K562 (cell line): ENCODE measurements at regions not wholly inside any gene's neighbourhood (a gene's known extent, or its start where the extent isn't known, plus 50 kb on each side); places are given as distances from the start of the nearest gene placed in this dataset.

Source experiments
- AFF1 ChIP-seq, 2 experiments: fragments of 450-650 bp; IDR thresholded peaks; 2 replicates each; pipeline ENCODE4 v1.6.1; 2018; ENCODE audit warnings: mild to moderate bottlenecking in 2 of 2, low read depth in 1 of 2; ENCODE audit not compliant: partially characterized antibody in 2 of 2
- TF ChIP-seq, protein P1 (sequence below): fragments of 450-650 bp; IDR thresholded peaks from 2 replicates; pipeline ENCODE4 v1.6.1; 2016; ENCODE audit warnings: mild to moderate bottlenecking, moderate library complexity
- TF ChIP-seq, protein P2 (sequence below): fragments of 250-450 bp; sonication (Bioruptor Pico); IDR thresholded peaks from 2 replicates; pipeline ENCODE4 v1.9.0; 2021; ENCODE audit warnings: mild to moderate bottlenecking, inconsistent platforms

DNA sequence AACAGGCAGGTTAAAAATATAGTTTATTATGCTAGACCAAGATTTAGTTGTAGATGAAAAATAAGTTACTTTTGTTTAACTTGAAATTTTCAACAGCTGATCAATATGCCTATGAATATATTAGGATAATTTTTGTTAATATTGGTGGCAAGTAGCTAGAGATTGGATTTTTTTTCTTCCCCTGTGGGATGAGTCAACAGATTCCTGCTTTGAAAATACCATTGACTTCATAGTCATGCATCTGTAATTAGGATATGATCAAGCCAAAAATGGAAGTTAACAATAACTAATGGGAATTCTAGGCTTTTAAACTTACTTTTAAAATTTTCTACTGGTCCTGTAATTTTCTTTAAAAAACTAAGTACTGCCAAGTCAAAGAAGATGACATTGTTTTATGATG, 211.7 kb downstream of the ZIC1 start (continued):
- TF ChIP-seq, protein P1, sequence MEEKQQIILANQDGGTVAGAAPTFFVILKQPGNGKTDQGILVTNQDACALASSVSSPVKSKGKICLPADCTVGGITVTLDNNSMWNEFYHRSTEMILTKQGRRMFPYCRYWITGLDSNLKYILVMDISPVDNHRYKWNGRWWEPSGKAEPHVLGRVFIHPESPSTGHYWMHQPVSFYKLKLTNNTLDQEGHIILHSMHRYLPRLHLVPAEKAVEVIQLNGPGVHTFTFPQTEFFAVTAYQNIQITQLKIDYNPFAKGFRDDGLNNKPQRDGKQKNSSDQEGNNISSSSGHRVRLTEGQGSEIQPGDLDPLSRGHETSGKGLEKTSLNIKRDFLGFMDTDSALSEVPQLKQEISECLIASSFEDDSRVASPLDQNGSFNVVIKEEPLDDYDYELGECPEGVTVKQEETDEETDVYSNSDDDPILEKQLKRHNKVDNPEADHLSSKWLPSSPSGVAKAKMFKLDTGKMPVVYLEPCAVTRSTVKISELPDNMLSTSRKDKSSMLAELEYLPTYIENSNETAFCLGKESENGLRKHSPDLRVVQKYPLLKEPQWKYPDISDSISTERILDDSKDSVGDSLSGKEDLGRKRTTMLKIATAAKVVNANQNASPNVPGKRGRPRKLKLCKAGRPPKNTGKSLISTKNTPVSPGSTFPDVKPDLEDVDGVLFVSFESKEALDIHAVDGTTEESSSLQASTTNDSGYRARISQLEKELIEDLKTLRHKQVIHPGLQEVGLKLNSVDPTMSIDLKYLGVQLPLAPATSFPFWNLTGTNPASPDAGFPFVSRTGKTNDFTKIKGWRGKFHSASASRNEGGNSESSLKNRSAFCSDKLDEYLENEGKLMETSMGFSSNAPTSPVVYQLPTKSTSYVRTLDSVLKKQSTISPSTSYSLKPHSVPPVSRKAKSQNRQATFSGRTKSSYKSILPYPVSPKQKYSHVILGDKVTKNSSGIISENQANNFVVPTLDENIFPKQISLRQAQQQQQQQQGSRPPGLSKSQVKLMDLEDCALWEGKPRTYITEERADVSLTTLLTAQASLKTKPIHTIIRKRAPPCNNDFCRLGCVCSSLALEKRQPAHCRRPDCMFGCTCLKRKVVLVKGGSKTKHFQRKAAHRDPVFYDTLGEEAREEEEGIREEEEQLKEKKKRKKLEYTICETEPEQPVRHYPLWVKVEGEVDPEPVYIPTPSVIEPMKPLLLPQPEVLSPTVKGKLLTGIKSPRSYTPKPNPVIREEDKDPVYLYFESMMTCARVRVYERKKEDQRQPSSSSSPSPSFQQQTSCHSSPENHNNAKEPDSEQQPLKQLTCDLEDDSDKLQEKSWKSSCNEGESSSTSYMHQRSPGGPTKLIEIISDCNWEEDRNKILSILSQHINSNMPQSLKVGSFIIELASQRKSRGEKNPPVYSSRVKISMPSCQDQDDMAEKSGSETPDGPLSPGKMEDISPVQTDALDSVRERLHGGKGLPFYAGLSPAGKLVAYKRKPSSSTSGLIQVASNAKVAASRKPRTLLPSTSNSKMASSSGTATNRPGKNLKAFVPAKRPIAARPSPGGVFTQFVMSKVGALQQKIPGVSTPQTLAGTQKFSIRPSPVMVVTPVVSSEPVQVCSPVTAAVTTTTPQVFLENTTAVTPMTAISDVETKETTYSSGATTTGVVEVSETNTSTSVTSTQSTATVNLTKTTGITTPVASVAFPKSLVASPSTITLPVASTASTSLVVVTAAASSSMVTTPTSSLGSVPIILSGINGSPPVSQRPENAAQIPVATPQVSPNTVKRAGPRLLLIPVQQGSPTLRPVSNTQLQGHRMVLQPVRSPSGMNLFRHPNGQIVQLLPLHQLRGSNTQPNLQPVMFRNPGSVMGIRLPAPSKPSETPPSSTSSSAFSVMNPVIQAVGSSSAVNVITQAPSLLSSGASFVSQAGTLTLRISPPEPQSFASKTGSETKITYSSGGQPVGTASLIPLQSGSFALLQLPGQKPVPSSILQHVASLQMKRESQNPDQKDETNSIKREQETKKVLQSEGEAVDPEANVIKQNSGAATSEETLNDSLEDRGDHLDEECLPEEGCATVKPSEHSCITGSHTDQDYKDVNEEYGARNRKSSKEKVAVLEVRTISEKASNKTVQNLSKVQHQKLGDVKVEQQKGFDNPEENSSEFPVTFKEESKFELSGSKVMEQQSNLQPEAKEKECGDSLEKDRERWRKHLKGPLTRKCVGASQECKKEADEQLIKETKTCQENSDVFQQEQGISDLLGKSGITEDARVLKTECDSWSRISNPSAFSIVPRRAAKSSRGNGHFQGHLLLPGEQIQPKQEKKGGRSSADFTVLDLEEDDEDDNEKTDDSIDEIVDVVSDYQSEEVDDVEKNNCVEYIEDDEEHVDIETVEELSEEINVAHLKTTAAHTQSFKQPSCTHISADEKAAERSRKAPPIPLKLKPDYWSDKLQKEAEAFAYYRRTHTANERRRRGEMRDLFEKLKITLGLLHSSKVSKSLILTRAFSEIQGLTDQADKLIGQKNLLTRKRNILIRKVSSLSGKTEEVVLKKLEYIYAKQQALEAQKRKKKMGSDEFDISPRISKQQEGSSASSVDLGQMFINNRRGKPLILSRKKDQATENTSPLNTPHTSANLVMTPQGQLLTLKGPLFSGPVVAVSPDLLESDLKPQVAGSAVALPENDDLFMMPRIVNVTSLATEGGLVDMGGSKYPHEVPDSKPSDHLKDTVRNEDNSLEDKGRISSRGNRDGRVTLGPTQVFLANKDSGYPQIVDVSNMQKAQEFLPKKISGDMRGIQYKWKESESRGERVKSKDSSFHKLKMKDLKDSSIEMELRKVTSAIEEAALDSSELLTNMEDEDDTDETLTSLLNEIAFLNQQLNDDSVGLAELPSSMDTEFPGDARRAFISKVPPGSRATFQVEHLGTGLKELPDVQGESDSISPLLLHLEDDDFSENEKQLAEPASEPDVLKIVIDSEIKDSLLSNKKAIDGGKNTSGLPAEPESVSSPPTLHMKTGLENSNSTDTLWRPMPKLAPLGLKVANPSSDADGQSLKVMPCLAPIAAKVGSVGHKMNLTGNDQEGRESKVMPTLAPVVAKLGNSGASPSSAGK, result no peak
- TF ChIP-seq AFF1 (IDR thresholded peaks at IDR 0.05; ENCODE audit: low read depth in 1 of 2, partially characterized antibody in 2 of 2), result no peak
- TF ChIP-seq, protein P2, sequence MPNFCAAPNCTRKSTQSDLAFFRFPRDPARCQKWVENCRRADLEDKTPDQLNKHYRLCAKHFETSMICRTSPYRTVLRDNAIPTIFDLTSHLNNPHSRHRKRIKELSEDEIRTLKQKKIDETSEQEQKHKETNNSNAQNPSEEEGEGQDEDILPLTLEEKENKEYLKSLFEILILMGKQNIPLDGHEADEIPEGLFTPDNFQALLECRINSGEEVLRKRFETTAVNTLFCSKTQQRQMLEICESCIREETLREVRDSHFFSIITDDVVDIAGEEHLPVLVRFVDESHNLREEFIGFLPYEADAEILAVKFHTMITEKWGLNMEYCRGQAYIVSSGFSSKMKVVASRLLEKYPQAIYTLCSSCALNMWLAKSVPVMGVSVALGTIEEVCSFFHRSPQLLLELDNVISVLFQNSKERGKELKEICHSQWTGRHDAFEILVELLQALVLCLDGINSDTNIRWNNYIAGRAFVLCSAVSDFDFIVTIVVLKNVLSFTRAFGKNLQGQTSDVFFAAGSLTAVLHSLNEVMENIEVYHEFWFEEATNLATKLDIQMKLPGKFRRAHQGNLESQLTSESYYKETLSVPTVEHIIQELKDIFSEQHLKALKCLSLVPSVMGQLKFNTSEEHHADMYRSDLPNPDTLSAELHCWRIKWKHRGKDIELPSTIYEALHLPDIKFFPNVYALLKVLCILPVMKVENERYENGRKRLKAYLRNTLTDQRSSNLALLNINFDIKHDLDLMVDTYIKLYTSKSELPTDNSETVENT, result no peak
